BJ (cell line): ENCODE measurements at regions not wholly inside any gene's neighbourhood (a gene's known extent, or its start where the extent isn't known, plus 50 kb on each side); places are given as distances from the start of the nearest gene placed in this dataset.

Experiments
- CTCF ChIA-PET: fragments of 350-600 bp; formaldehyde crosslinking; extraction: SDS; loops from one replicate; lab custom pipeline; 2021; ENCODE audit warnings: antibody characterized with exemption, inconsistent platforms; lab: Yijun Ruan, JAX
- POLR2A ChIA-PET: fragments of 300-600 bp; sonication (Branson Sonifier 250); formaldehyde crosslinking; extraction: SDS; loops from one replicate; lab custom pipeline; 2021; ENCODE audit warnings: antibody characterized with exemption; lab: Charles Lee
- DNase-seq: peaks from one replicate; pipeline ENCODE4 v3.0.0-alpha.2; 2011; ENCODE audit warnings: low read depth
- H3K27me3 ChIP-seq: 2 replicates; pipeline ENCODE4 v1.6.0; 2011; ENCODE audit warnings: low read length; ENCODE audit not compliant: control insufficient read depth, insufficient read depth
- H3K36me3 ChIP-seq: 2 replicates; pipeline ENCODE4 v1.5.1; 2011; ENCODE audit warnings: low read length; ENCODE audit not compliant: control insufficient read depth, insufficient read depth
- H3K4me3 ChIP-seq: 2 replicates; pipeline ENCODE4 v1.5.1; 2011; ENCODE audit warnings: low read depth, mild to moderate bottlenecking, control low read depth, low read length
- TF ChIP-seq, protein P1 (sequence below): IDR thresholded peaks from 2 replicates; pipeline ENCODE4 v1.5.1; 2011; ENCODE audit warnings: low read depth, mild to moderate bottlenecking, control low read depth, inconsistent platforms, low read length, moderate library complexity; ENCODE audit not compliant: insufficient read depth

DNA sequence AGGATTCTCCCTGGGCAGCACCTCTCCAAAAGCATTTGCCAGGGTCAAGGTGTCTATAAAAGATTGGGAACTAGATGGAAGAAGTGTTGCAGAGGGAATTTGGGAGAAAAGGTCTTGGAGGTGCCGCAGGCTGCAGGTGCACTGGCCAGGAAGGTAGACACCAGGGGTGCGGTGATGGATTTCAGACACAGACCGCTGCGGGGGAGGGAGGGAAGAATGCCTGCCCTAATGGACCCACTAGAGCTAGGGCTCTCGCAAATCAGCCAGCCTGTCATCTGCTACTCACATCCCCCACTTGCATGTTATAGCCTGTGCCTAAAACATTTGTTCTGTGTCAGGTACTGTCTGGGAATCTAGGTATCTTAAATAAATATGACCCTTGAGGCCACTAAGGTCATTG is 193.6 kb upstream of the SLC24A3 start:
- CTCF ChIA-PET = no interaction called here
- TF ChIP-seq, protein P1, sequence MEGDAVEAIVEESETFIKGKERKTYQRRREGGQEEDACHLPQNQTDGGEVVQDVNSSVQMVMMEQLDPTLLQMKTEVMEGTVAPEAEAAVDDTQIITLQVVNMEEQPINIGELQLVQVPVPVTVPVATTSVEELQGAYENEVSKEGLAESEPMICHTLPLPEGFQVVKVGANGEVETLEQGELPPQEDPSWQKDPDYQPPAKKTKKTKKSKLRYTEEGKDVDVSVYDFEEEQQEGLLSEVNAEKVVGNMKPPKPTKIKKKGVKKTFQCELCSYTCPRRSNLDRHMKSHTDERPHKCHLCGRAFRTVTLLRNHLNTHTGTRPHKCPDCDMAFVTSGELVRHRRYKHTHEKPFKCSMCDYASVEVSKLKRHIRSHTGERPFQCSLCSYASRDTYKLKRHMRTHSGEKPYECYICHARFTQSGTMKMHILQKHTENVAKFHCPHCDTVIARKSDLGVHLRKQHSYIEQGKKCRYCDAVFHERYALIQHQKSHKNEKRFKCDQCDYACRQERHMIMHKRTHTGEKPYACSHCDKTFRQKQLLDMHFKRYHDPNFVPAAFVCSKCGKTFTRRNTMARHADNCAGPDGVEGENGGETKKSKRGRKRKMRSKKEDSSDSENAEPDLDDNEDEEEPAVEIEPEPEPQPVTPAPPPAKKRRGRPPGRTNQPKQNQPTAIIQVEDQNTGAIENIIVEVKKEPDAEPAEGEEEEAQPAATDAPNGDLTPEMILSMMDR = no peak

DNA sequence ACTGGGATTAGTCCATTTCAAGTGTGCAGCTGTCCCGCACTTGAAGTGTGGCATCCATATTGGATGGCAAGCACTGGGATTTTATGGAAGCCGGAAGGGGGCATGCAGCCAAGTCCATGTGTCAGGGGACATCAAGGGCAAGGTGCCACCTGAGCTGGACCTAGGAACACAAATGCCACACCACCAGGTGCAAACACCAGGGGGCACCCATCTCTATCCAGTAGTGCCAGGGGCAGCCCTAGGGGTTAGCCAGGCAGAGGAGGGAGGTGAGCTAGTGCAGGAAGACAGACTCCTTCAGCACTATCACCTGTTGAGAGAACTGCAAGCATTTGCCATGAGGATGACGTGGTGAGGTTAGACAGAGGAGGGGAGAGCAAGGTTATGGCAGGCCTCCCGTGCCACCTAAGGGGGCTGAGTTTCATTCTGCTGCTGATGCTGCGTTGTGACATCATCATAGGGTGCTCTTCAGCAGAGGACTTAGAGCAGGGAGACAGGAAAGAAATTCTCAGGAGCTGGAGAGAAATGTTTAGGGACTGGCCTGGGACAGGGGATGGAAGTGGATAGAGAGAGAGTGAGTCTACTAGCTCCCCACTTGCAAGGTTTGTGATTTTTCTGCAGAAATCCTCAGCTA is 192.6 kb upstream of the SLC24A3 start:
- H3K27me3 ChIP-seq = no peaks in the 10 kb centered on the region
- H3K4me3 ChIP-seq = no peak overlapping the region
- POLR2A ChIA-PET = interaction anchor here (0.5 kb wide), 1 partner anchor 944 kb away, joined by 5 read pairs; no protein-coding TSS in a partner anchor
- no peak for DNase-seq
- TF ChIP-seq, protein P1 = no peak
- CTCF ChIA-PET = no interaction called here
- H3K36me3 ChIP-seq = no peaks in the 10 kb centered on the region

More for the DNA sequence above, 193.6 kb upstream of the SLC24A3 start:
- DNase-seq = no peak
- no peak overlapping the region for H3K4me3 ChIP-seq
- no peaks in the 10 kb centered on the region for H3K27me3 ChIP-seq
- POLR2A ChIA-PET = interaction anchor here (0.5 kb wide), 1 partner anchor 945 kb away, joined by 5 read pairs; no protein-coding TSS in a partner anchor
- H3K36me3 ChIP-seq = no peaks in the 10 kb centered on the region

DNA sequence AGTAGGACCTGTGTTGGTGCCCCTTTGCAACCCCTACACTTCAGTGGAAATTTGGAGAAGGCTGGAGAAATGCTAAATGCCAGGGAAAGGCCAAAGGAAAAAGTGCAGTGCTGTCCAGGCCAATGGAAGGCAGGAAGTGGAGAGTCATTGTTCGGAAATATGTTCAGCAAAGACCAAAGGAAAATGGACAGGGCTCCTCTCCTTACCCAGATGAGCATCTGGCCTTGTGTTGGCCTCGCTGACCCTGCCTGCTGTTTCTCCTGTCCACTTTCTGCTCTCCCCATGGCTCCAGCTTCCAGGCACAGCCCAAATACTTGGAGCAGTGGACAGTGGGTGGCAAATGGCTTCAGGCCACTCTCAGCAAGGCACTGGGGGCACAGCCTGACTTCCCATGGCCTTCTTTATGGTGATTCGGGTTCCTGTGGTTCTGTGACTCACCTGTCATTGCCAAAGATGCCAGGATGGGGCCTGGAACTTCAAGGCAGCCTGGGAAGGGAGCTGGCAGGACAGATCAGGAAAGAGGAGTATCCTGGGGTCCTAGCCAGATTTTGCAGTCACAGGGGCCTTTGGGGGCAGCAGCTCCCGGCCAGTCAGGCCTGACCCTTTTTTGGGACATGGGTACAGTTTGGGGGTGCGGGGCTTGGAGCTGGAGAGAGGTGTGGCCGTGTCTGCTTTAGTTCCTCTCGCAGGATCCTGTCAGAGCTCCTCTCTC is 190.9 kb upstream of the SLC24A3 start:
- POLR2A ChIA-PET = no interaction called here
- CTCF ChIA-PET = no interaction called here

DNA sequence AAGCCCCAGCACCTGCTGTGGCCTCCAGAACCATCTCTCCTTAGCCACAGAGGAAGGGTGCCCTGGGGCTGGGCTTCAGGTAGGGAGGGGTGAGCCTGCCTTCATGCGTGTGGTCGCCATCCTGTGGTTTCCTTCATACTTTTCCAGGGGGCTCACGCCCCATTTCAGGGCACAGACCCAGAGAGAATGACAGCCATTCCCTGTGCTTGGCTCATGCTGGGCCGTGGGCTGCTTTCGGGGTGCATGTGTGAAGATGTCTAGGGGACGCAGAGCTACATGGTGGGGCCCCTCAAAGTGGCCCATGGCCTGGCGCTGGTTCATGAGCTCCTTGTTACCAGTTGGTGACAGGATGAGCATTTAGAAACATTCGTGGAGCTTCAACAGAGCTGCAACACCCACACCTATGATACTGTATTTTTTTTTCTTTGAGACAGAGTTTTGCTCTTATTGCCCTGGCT is 190.3 kb upstream of the SLC24A3 start:
- DNase-seq = no peak

More for the DNA sequence above, 190.9 kb upstream of the SLC24A3 start:
- no peak for DNase-seq
- H3K27me3 ChIP-seq = no peaks in the 10 kb centered on the region
- TF ChIP-seq, protein P1 = no peak
- no peaks in the 10 kb centered on the region for H3K36me3 ChIP-seq
- no peak overlapping the region for H3K4me3 ChIP-seq

More for the DNA sequence above, 190.3 kb upstream of the SLC24A3 start:
- no peaks in the 10 kb centered on the region for H3K36me3 ChIP-seq
- H3K4me3 ChIP-seq = no peak overlapping the region
- no peaks in the 10 kb centered on the region for H3K27me3 ChIP-seq
- ChIA-PET POLR2A (no interaction called here), CTCF (interaction anchor here (1.1 kb wide), 1 partner anchor 10 kb away, joined by 4 read pairs; no protein-coding TSS in a partner anchor)
- TF ChIP-seq, protein P1 = no peak
